Coronary artery (tissue), 2 donors: ENCODE measurements at regions not wholly inside any gene's neighbourhood (a gene's known extent, or its start where the extent isn't known, plus 50 kb on each side); places are given as distances from the start of the nearest gene placed in this dataset.

Experiments
- DNase-seq: peaks from one replicate; pipeline ENCODE4 v3.0.0-alpha.2; 2017; ENCODE audit warnings: low spot score
- H3K27ac ChIP-seq, 2 donors: fragments of 200-600 bp; sonication (generic); one replicate each; pipeline ENCODE4 v1.5.1; 2016 to 2019
- H3K4me3 ChIP-seq: fragments of 200-600 bp; sonication (generic); 2 replicates; pipeline ENCODE4 v1.5.1; 2016; ENCODE audit warnings: mild to moderate bottlenecking, moderate library complexity
- TF ChIP-seq, protein P1 (sequence below): fragments of 200-600 bp; sonication (generic); IDR thresholded peaks from one replicate; pipeline ENCODE4 v1.5.1; 2019; ENCODE audit warnings: antibody characterized with exemption

DNA sequence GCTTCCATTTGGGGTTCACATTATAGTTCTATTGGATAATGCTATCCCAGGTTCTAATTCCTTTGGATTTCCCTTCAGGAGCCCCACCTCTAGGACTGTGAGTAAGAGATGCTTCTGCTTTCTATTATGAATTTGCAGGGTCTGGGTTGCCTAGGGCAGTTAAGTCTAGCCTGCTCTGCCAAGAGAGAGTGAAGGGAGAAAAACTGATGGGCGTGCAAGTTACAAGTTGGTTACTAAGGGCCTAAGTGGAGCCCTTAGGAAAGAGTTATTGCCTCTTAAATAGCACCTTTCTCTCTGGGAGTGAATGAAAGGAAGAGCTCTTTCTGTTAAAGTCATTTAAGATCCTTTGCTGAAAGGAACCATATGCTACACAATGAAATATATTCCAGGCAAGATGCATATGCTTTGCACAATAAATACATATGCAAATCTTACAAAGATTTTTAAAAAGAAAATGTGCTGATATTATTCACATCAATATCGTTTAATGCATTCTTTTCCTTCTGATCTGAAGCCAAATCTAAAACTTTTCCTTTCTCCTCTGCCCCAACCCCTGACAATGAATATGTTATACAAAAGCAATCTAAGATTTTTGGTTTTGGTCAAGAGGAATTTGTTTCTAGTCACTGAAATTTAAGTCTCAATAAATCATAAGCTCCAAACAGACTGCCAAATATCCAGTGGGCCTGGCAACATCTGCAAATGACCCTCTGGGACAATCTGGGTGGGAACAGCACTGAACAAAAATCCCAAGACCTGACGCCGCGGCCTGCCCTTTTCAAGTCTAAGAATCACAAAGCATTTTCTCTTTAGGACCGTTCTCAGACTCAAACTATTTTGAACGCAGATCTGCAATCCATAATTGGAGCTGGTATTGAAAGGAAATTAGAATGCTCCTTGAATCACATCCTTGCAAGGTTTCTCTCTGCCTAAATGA, 586.7 kb downstream of the ETNK1 start:
- TF ChIP-seq, protein P1, sequence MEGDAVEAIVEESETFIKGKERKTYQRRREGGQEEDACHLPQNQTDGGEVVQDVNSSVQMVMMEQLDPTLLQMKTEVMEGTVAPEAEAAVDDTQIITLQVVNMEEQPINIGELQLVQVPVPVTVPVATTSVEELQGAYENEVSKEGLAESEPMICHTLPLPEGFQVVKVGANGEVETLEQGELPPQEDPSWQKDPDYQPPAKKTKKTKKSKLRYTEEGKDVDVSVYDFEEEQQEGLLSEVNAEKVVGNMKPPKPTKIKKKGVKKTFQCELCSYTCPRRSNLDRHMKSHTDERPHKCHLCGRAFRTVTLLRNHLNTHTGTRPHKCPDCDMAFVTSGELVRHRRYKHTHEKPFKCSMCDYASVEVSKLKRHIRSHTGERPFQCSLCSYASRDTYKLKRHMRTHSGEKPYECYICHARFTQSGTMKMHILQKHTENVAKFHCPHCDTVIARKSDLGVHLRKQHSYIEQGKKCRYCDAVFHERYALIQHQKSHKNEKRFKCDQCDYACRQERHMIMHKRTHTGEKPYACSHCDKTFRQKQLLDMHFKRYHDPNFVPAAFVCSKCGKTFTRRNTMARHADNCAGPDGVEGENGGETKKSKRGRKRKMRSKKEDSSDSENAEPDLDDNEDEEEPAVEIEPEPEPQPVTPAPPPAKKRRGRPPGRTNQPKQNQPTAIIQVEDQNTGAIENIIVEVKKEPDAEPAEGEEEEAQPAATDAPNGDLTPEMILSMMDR: no peak
- no peak overlapping the region for H3K27ac ChIP-seq
- H3K4me3 ChIP-seq: peak overlapping the region; percentile 37
- no peak for DNase-seq

DNA sequence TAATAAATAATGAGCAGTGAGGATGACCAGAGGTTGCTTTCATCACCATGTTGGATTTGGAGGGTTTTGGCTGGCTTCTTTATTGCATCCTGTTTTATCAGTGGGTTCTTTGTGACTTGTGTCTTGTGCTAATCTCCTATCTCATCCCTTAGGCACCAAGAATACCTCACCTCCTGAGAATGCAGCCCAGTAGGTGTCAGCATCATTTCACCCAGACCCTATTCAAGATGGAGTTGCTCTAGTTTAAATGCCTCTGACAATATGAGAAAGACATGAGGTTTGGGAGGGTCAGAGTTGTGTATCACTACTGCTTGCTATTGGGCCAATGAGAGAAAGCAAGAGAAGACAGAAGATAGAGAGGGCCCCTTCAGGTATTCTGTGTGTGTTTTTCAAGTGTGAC, 592.2 kb downstream of the ETNK1 start:
- TF ChIP-seq, protein P1: no peak

DNA sequence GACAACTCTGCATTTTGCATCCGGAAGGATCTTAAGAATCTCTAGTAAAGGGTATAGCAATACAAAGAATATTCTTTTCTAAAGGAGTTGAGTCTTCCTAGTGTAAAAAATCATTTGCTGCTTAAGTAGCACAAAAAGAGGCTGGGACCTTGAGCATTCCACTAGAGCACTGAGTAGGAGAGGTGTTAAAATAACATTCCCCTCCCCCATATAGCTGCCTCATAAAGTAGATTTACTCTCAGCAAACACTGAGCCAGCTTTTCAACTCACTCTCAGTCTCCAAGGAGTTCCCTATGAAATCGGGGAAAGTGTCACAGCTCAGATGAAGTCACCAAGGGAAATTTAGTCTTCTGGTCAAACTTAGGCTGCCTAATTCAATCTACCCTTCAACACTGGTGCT, 592.7 kb downstream of the ETNK1 start:
- TF ChIP-seq, protein P1: no peak
- H3K4me3 ChIP-seq: no peak overlapping the region
- no peak overlapping the region for H3K27ac ChIP-seq
- no peak for DNase-seq

More for the DNA sequence above, 592.2 kb downstream of the ETNK1 start:
- Histone ChIP-seq H3K27ac (no peak overlapping the region), H3K4me3 (no peak overlapping the region)
- DNase-seq: no peak

DNA sequence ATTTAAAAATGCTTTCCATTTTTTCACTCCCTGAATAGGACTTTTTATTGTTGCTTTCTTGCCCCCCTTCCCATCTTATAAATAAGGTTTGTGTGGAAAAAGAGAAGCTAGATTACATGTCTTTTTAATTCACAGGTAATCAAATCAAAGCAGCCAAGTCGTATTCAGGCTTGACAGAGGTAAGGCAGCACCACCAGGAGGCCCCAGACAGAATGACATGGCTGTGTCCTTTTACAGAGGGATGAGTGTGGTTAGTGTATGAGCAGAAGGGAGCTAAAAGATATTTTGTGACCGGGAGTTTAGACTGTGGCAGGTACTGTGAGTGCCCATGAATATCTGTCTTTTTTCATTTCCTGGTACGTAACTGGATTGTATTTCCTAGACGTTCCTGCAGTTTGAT, 596.1 kb downstream of the ETNK1 start:
- Histone ChIP-seq H3K27ac (no peak overlapping the region), H3K4me3 (no peak overlapping the region)
- TF ChIP-seq, protein P1: no peak
- no peak for DNase-seq

DNA sequence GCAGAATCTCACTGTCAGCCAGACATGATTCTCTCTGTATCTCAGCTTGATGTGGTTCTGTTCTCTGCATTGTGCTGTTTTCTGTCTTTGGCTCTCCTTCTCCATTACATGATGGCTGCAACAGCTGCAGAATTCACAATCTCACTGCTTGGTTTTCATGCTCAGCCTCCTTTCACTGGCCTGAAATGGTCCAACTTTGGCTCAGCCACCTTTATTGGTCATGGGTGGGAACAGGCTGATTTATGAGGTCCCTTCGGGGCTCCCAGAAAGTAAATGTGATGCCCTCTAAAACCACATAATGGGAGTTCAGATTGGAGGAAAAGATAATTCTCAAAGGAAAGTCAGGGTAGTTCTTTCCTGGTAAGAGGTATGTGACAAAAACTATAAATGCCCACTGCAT, 597.0 kb downstream of the ETNK1 start:
- TF ChIP-seq, protein P1: no peak
- no peak for DNase-seq
- H3K27ac ChIP-seq: no peak overlapping the region
- no peak overlapping the region for H3K4me3 ChIP-seq

DNA sequence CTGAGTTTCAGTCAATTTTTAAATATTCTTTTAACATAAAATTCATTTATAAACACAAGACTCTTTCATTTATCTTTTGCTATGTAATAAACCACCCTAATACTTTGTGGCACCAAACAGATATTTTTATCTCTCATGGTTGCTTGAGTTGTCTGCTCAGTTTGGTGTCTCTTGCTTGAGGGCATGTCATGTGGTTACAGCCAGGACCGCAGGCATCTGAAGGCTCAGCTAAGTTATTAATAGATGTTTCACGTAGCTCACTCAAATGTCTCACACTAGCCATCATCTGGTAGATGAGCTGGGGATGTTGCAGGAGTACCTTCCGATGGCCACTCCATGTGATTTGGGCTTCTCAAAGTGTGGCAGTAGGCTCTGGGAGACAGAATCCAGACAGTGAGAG, 597.8 kb downstream of the ETNK1 start:
- TF ChIP-seq, protein P1: no peak
- DNase-seq: no peak
- H3K27ac ChIP-seq: no peak overlapping the region
- H3K4me3 ChIP-seq: no peak overlapping the region

DNA sequence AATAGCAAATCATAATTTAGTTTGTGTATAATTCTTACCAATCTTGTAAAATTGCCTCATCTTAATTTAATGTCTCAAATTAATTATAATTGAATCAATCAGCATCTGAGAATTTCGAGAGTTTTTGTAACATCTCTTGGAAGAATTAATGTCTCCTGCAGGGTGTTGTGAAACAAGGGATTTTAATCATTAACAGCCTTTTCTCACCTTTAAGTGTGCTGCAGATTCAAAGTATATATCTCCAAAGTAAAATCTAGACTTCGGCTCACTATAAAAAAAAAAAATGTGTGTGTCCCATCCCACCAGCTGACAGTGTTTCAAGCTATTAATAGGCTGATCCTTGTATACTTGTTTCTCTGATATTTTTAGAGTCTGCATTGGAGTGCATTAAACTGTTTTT, 603.1 kb downstream of the ETNK1 start:
- no peak for DNase-seq
- H3K4me3 ChIP-seq: no peak overlapping the region
- TF ChIP-seq, protein P1: no peak
- no peak overlapping the region for H3K27ac ChIP-seq
